GM10248 (cell line): ENCODE measurements at regions not wholly inside any gene's neighbourhood (a gene's known extent, or its start where the extent isn't known, plus 50 kb on each side); places are given as distances from the start of the nearest gene placed in this dataset.

Experiments used
- CTCF ChIA-PET: fragments of 300-600 bp; sonication (Branson Sonifier 250); formaldehyde crosslinking; extraction: SDS; loops from one replicate; lab custom pipeline; 2021; ENCODE audit warnings: antibody characterized with exemption; lab: Yijun Ruan, JAX
- POLR2A ChIA-PET: fragments of 350-650 bp; sonication (Branson Sonifier 250); formaldehyde crosslinking; extraction: SDS; loops from one replicate; lab custom pipeline; 2020; ENCODE audit warnings: antibody characterized with exemption; lab: Yijun Ruan, JAX
- DNase-seq: peaks from one replicate; pipeline ENCODE4 v3.0.0; 2012; ENCODE audit errors: extremely low spot score
- CTCF ChIP-seq: IDR thresholded peaks from 2 replicates; pipeline ENCODE4 v1.5.1; 2012; ENCODE audit warnings: mild to moderate bottlenecking, low read depth; ENCODE audit errors: extremely low read depth, missing control alignments, control extremely low read depth

- ChIA-PET CTCF (no interaction called here), POLR2A (no interaction called here)
- no peak for DNase-seq
- TF ChIP-seq CTCF, result no peak
Measured at GRCh38 chrX:39168609-39169008, 367.4 kb downstream of the MID1IP1 start.

GRCh38 chrX:39169976-39170375 is 368.7 kb downstream of the MID1IP1 start:
- no peak for DNase-seq
- ChIA-PET CTCF (interaction anchor here (1.6 kb wide), 1 partner anchor 26 kb away, joined by 4 read pairs; no protein-coding TSS in a partner anchor), POLR2A (no interaction called here)
- TF ChIP-seq CTCF, result no peak

DNA sequence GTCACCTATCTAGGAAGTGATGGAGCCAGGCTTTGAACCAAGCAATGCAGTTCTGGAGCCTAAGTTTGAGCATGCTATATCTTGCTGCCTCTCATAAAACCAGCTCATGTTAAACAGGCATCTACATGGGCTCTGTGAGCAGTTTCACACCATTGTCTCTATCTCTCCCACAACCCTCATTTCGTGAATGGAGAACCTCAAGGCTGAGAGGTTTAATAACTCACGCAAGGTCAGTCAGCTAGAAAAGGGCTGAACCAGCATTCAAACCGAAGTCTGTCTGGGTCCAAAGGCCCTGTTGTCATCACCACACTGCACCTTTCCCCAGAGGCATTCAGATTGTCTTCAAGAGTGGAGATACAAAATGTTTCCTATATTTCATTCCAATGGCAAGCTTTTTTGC is 369.2 kb downstream of the MID1IP1 start:
- no peak for DNase-seq
- POLR2A ChIA-PET, result no interaction called here
- TF ChIP-seq CTCF, result no peak
- CTCF ChIA-PET, result interaction anchor here (1.6 kb wide), 1 partner anchor 25 kb away, joined by 4 read pairs; no protein-coding TSS in a partner anchor

DNA sequence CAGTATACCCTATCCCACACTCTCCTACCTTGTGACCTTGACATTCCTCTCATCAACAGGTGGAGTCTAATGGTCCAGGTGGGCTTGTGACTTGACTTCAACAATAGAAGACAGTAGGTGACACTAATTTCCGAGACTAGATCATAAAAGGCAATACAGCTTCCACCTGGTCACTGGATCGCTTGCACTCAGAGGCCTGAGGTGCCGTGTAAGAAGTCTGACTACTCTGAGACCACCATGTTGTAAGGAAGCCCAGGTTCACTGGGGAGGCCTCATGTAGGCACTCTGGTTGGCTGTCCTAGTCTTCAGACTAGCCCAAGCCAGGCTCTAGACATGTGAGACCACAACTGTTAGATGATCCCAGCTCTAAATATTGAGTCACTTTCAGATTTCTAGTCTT is 370.4 kb downstream of the MID1IP1 start:
- ChIA-PET CTCF (interaction anchor here (1.0 to 1.6 kb wide), 4 partner anchors 20 to 71 kb away, joined by 3 to 4 read pairs (median 4); no protein-coding TSS in a partner anchor), POLR2A (no interaction called here)
- TF ChIP-seq CTCF, result no peak
- no peak for DNase-seq

DNA sequence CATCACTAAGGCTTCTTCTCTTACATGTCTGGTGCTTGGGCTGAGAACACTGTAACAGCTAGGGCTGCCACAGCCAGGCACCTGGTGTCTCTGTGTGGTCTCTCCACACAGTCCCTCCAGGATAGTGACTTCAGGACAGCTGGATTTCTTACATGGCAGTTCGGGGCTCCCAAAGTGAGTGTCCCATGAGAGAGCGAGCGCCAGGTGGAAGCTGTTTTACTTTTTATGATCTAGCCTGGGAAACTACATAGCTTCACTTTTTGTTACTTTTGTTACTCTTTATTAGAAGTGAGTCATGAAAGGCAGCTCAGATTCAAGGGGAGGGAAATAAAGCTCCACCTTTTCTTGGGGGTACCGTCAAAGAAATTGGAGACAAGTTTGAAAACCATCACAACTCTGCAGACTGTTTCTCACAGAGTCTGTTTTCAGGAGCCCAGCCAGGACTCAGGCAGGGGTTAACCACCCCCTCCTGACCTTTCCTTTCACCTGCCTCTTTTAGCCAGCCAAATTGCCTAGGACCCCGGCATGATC is 373.0 kb downstream of the MID1IP1 start:
- no peak for DNase-seq
- no peak for TF ChIP-seq CTCF
- POLR2A ChIA-PET, result no interaction called here
- CTCF ChIA-PET, result interaction anchor here (0.9 to 1.3 kb wide), 2 partner anchors 10 to 25 kb away, joined by 3 to 5 read pairs; no protein-coding TSS in a partner anchor

DNA sequence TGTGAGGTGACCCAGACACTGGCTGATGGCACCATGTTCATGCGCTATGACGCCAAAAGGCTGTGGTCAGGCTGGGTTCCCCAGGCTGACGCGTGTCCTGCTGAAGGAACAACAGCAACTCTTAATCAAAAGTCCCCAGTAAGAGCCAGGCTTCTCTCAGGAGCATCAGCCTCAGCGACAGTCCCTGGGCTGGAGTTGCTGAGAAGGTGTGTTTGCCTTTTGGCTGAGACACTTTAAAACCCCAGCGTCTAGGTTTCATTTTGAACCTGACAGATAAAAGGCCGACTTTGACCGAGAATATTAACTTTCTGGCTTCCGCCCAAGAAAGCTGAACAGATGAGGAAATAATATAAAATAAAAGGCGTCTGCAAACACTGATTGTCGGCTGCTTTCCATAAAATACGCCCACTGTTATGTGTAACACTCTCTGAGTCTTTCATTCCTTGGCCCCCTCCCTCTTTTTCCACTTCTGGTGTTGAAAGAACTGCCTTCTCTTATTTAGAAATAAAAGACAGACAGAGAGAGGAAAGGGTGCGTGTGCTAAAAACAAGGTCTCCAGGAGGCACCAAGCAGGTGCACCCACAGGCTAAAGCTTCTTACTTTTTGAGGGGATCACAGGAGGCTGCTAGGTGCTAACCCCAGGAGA is 373.6 kb downstream of the MID1IP1 start:
- no peak for DNase-seq
- no peak for TF ChIP-seq CTCF
- ChIA-PET CTCF (interaction anchor here (0.9 kb wide), 1 partner anchor 25 kb away, joined by 3 read pairs; no protein-coding TSS in a partner anchor), POLR2A (no interaction called here)
